GM18858 (cell line): ENCODE measurements at regions not wholly inside any gene's neighbourhood (a gene's known extent, or its start where the extent isn't known, plus 50 kb on each side); places are given as distances from the start of the nearest gene placed in this dataset.
"Not testable (repeated sequence)": the region's sequence is repeated elsewhere in the genome, so short reads cannot be mapped to it uniquely, and the experiment has no call there.

Experiments
- ATAC-seq: cut with Tn5 transposase; IDR thresholded peaks from one replicate; pipeline ENCODE4 v1.9.1; 2021; ENCODE audit not compliant: unreplicated experiment

GRCh38 chr7:94173436-94173835 is 169.3 kb upstream of the BET1 start:
- no peak for ATAC-seq

DNA sequence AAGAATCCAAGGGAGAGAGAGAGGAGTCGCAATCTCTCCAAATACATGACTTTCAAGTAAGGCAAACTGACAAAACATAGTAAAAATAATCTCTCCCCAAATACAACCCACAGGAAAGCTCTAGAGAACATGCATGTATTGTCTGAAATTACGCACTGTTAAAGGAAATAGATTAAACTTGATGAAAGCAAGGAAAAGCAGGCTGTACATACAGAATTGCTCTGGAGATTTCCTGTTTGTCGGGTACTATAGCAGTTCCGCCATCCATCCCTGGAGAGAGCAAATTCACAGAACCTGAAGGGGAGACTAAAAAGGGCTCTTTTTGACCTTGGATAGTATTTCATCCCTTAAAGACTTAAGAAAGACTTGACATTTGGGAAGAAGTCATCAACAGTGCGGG is 170.2 kb upstream of the BET1 start:
- no peak for ATAC-seq

DNA sequence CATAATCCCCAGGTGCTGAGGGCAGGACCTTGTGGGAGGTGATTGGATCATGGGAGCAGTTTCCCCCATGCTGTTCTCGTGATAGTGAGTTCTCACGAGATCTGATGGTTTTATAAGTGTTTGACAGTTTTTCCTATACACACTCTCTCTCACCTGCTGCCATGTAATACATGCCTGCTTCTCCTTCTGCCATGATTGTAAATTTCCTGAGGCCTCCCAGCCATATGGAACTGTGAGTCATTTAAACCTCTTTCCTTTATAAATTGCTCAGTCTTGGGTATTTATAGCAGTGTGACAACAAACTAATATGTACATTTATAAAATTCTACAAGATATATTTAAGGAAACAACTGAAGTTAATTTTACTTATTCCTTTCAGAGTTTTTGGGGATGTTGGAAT is 170.8 kb upstream of the BET1 start:
- ATAC-seq = no peak

- no peak for ATAC-seq
These were observed 172.6 kb upstream of the BET1 start for GRCh38 chr7:94176694-94177200.

GRCh38 chr7:94177441-94177840 is 173.3 kb upstream of the BET1 start:
- ATAC-seq = no peak

DNA sequence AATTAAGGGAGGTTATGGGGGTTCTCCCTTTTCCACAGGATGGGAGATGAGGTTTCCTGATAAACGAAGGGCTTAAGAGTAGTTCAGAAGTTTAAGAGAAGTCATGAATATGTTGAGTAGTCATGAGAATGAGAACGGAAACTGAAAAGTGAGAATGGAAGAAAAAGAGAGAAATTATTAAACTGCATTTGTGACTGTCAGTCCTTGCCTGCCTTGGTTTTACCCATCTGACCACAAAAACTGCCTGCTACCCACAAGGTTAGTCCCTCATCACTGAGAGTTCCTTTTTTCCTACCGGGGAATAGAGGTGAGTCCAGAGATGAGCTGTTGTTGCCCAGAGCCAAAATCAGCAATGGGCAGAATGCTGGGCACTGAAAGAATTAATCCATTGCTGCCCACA is 174.1 kb upstream of the BET1 start:
- peak; percentile 94 for ATAC-seq

DNA sequence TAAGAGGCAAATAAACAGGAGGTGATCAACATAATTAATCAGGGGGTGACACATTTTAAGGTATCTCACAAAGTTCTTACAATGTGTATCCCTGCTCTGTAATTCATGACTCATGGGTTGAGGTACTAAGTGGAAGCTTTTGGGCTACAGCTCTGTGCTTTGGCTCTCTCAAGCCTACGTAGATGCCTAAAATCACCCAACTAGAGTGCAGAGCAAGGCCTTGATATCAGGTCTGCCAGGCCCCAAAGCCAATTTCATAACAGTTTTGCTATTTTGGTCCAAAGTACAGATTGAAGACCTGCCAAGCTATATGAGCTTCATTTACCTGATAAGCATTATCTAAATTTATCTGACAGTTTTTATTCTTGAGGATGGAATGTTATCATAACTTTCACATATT is 175.3 kb upstream of the BET1 start:
- ATAC-seq = no peak

GRCh38 chr7:94182066-94182465 is 177.9 kb upstream of the BET1 start:
- no peak for ATAC-seq

DNA sequence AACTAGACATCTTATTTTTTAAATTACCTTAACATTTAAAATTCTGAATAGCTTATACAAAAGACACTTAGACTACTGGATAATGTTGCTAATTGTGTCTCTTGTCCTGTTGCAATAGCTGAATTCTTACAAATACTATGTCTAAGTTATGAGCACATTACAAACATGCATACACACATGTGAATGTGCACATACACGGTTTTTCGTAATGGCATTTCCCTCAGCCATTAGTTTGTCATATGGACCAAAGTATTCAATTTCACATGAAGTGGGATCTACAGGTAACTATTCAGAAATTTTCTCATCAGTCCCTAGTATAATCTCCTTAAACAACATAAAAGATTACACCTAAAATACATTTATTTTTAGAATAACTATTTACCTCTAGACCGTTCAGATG is 178.6 kb upstream of the BET1 start:
- no peak for ATAC-seq

DNA sequence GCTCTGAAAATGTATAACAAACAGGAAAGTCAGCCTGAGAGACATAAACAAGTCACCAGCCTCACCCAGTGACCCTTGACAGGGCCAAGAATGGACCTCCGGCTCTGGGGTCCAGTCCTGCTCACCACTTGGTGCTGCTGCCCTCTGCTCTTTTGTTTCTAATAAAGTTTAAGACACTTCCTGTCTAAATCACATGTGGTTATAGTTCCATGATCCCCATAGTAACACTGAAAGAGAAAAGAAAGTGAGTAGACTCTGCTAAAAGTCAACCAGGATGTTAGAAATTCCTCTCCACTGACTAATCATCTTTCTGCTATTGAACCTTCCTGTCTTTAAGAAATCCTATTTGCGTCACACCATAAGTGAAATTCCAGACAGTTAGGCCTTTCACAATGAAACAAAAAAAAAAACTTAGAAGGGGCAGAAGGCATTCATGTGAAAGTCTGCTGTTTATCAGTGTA is 179.2 kb upstream of the BET1 start:
- peak; percentile 40 for ATAC-seq

DNA sequence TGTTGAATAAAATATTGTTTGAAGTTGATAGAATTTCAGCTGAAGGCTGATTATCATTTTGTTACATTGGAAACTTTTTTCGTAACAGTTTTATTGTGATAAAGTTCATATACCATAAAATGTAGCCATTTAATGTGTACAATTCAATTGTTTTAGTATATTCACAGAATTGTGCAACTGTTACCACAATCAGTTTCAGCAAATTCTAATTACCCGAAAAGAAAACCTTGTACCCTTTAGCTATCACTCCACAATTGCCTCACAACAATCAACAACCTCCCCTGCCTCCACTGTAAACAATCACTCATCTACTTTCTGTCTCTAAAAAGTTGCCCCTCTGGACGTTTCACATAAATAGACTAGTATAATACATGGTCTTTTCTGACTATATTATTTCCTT is 179.7 kb upstream of the BET1 start:
- ATAC-seq = no peak

- ATAC-seq = no peak
These were observed 184.2 kb upstream of the BET1 start for GRCh38 chr7:94188350-94188749.

DNA sequence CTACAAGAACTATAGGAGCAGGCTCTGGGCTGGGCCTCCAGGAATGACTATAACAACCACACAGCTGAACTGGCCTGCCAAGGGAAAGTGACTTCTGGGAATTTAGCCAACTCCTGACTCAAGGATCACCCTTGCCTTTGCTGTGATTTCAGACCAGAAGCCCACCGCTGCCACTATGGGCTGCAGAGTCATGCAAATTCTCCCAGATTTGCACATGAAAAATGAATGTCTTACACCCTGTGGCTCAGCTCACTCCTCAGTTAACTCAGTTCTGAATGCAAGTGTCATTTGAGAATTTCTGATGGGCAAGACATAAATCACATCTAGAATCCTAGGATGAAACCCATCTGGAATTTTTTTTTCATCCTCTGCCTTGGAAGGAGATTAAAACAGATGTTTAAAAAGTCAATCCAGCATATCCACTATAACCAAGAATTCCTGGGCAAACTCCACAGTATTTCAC is 186.5 kb upstream of the BET1 start:
- no peak for ATAC-seq

DNA sequence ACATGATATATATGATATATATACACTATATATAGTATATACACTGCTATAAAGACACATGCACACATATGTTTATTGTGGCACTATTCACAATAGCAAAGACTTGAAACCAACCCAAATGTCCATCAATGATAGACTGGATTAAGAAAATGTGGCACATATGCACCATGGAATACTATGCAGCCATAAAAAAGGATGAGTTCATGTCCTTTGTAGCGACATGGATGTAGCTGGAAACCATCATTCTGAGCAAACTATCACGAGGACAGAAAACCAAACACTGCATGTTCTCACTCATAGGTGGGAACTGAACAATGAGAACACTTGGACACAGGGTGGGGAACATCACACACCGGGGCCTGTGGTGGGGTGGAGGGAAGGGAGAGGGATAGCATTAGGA is 190.3 kb upstream of the BET1 start:
- ATAC-seq = not testable (repeated sequence)

- no peak for ATAC-seq
These were observed 191.0 kb upstream of the BET1 start for GRCh38 chr7:94195201-94195600.

DNA sequence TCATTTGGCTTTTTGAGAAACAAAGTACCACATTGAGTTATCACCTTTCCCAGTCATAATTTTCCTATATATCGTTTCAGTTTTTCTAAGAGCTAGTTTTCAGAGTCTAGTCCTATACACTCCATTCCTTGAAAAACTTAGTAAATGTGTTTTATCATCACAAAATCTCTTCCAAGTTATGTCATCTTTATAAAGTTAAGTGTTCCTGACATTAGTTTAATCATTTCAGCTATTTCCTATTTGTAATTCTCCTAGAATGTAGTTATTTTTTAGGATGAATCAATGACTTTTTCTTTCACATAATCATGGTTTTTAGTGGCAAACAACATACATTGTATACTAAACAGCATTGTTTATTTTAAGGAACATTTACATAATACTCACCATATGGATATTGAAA is 191.7 kb upstream of the BET1 start:
- ATAC-seq = no peak

GRCh38 chr7:94205529-94205928 is 189.2 kb upstream of the COL1A2 start:
- no peak for ATAC-seq

DNA sequence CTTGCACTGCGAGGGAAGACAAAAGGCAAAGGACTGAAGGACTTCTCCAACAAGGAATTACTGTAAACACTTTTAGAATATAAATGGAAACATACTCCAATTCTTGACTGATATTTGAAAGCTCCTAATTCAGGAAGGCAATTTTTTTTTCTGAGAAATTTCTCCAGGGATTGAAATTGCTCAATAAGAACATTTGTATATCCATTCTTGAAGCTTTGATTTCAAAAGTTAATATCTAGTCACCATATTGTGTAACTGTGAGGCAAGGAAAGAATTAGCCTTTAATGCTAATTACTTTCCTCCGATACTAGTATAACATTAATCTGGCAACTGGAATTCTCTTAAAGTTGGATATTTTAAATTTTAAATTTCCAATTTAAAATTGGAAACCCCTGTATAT is 188.4 kb upstream of the COL1A2 start:
- ATAC-seq = no peak

DNA sequence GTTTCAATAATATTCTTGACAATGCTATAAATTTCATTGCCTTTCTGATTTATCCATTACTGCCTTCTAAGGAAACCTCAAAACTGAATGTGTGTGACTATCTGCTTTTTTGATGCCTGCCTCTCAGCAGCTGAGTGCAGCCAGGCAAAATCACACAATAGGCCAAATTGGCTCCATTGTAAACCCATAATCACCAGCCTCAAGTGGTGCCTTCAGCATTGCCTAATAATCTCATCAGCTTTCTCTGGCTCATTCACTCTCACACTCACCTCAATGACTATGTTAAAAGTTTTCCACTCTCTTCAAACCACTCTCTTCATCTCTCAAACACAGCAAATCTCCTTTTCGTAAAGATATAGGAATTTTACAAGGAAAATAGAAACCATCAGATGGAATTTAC is 182.5 kb upstream of the COL1A2 start:
- ATAC-seq = no peak

DNA sequence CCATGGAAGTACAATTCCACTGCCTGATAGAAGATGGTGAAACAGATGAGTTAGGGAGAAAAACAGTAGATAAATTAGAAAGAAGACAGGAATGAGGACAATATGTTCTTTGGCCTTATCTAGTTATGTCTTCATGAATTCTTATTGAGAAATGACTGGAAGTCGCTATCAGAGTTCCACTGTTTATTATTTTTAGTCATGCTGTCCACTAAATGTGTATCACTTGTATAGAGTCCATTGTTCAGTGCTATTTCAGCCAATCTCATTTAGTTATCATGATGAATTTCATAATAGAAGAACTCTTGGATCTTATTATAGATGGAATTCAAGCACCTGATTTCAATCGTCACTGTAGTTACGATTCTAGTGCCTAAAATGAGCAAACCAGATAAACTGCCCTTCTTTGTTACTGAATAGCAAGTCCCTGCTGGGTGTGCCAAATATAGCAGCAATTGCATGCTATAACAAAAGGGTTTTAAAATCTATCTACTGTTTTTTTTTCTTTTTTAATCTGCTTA is 177.7 kb upstream of the COL1A2 start:
- ATAC-seq = no peak

DNA sequence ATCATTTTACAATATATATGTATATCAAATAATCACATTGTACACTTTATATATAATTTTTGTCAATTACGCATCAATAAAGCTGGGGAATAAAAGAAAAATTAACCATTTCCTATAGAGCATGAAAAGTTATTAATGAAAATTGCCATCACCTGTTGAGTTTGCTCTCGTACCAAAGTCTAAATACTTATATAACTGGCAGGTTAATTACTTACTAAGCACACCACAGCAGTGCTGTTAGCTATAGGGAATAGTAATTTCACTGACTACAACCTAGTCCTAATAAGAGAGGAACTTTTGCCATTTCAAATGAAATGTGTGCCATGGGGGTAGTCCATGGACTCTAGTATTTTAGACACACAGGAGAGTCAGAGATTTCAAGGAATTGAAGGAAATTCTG is 176.9 kb upstream of the COL1A2 start:
- no peak for ATAC-seq

DNA sequence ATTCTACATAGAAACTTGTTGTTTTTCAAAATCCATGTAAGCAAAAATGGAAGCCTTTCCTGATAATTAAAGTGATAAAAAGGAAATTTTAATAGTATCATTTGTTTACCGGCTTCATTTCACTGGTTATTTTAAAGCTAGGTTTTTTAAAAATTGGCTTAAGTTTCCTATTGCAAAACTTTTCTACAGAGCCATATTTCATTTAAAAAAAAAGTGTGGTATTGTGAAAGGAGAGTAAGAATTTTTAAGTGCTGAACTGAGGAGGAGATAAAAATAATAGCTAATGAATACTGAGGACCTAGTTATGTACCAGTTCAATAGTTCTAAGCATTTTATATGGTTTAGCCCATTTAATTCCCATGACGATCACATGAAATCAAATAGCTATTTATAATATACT is 172.2 kb upstream of the COL1A2 start:
- ATAC-seq = no peak

DNA sequence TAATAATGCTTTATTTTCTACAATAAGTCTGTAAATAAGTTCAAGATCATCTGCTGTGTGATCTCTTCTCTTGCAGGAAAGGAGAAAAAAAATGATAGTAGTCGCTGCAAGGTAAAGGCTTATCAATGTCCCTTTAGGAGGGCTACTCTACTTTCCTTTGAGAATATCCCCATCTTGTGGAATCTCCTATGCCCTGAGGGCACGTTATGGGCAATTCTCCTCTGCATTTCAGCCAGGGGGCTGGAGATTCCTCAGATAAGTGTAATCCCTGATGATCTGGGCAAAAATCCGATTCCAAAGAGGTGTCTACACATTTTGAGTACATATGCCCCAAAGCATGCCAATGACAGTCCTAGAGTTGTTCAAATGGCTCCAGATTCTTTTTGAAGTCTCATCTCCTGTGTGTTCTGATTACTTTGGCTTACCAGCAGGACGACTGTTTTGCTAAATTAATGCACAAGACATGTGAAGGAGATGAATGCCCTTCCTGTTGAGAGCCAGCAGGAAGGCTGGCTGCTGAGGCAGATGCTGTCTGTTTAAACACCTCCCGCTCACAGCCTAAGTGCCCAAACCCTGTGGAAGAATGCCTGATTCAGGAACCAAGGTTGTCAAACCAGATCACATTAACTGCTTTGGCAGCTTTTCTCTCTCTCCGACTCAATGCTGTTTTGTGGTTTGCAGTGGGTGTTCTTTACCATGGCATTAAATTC is 171.2 kb upstream of the COL1A2 start:
- ATAC-seq = no peak
